SHP77 (cell line): ENCODE measurements at regions not wholly inside any gene's neighbourhood (a gene's known extent, or its start where the extent isn't known, plus 50 kb on each side); places are given as distances from the start of the nearest gene placed in this dataset.

Source experiments
- DNase-seq, 2 experiments: peaks; one replicate each; lab custom pipeline; 2025; lab: John Stamatoyannopoulos, UW

- DNase-seq, result no peak
These were observed 252.8 kb upstream of the PLET1 start for GRCh38 chr11:112513417-112513816.

GRCh38 chr11:112514011-112514740, 253.5 kb upstream of the PLET1 start:
- no peak for DNase-seq

DNA sequence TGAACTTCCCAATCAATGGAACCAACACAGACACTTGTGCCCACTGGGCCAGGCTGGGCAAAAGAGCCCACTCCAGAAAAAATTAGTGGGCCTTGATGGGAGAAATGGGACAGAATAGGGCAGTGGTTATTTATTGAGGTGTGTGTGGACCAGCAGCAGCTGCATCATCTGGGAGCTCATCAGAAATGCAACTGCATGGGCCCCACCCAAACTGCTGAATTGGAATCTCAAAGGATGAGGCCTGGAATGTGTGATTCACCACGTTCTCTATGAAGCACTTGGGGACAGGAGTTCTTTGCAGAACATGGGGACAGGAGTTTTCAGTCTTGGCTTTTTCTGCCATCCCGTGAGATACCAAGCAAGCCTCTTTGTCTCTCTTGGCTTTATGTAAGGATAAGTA, 255.6 kb upstream of the PLET1 start:
- DNase-seq, result no peak

DNA sequence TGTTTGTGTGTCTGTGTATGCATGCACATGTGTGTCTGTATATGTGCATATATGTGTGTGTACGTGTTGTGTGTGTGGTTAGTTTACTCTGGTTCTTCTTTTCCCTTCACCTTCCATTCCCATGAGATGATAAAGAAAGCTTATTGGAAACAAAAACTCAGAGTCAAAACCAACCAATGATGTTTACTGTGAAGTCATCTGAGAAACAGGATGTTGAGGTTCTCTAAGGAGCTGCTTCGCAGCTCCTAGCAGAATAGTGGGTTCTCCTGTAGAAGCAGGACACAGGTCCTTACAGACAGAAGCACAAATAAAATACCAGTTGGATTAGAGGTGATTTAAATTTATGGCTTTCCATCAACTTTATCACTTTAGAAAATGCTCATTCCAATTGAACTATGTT, 256.1 kb upstream of the PLET1 start:
- no peak for DNase-seq

GRCh38 chr11:112518371-112518770, 257.7 kb upstream of the PLET1 start:
- no peak for DNase-seq

- DNase-seq, result no peak
These were observed 259.1 kb upstream of the PLET1 start for GRCh38 chr11:112519751-112520150.

DNA sequence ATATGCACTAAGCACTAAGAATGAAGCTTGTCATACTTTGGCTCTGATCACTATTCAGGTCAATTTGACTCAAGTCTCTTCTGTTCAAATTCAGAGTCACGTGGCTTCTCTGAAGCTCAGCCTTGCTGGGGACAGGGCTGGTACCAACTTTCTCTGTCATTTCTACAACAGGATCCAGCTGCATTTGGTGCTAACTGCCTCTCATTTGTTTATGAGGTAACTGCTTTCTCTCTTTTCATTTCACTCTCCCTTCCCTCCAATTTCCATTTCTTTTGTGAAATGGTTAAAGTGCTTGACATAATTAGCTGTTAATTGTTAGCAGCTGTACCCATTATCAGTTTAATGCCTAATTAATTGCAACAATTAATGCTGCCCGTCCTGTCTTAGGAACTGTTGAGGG, 259.7 kb upstream of the PLET1 start:
- no peak for DNase-seq

DNA sequence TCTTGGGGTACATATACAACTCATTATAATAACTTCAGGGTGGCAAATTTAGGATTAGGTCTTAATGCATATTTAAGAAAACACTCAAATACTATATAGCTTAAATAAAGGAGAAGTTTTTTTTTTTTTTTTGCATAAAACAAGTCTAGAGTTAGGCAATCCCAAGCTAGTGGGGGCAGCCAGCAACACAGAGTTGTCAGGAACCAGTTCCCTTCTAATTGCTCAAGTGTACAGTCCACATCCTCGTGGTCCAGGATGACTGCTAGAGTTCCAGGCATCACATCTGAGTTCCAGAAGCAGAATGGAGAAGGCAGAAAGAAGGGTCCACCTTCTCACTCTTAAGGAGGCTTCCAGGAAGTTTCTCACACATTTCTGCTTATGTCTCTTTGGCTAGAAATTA, 261.9 kb upstream of the PLET1 start:
- no peak for DNase-seq

GRCh38 chr11:112523031-112523430, 262.4 kb upstream of the PLET1 start:
- no peak for DNase-seq

- no peak for DNase-seq
These were observed 262.8 kb upstream of the PLET1 start for GRCh38 chr11:112523477-112523876.

DNA sequence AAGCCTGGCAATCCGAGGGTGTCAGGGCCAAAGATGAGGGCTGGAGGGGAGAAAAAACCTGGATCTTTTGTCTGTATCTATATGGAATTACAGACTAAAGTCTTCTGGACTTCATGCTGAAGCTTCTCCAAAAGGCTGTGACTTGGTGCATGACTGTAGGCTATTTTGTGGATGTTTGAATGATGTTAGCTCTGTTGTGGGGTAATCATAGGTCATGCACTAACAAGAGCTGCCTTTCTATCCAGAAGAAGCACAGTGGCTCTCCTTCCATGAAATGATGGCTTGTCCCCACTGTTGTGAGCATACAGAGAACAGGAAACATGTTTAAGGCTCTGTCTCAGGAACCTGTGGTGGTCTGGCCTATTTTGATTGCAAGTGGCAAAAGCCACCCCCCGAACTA, 263.3 kb upstream of the PLET1 start:
- no peak for DNase-seq

- DNase-seq, result no peak
These were observed 264.1 kb upstream of the PLET1 start for GRCh38 chr11:112524798-112525197.

GRCh38 chr11:112525270-112525669, 264.6 kb upstream of the PLET1 start:
- DNase-seq, result no peak

- no peak for DNase-seq
These were observed 265.4 kb upstream of the PLET1 start for GRCh38 chr11:112525844-112526590.

DNA sequence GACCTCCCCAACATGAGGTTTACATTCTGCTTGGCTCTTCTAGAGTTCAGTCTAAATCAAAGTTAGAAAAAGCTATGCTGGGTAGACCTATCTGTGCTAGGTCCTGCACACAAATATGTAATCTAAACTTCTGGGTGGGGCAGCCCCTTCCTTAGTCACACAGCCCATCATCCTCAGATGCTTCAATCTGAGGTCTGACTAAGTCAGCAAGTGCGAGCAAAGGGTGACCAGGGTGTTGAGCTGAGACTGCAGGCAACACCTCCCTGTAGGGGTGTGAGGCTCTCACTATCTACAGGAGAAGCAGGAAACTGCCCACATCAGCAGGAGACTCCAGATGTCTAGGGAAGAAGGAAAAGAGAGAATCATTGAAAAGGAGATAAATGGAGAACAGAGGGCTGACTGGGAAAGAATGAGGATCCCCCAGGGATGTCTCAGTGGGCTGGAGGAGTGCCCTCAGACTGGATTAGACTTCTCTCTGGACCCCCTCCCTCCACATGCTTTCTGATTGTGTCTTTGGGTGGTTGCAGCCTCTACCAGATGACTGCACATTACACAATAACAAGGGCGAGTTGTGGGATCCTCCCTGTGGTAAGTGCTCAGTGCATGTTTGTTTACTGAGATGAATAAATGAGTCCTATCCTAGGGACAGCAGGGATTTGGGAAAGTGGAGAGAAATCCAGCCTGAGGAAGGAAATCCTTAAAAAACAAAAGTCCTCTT, 266.2 kb upstream of the PLET1 start:
- DNase-seq, result no peak

DNA sequence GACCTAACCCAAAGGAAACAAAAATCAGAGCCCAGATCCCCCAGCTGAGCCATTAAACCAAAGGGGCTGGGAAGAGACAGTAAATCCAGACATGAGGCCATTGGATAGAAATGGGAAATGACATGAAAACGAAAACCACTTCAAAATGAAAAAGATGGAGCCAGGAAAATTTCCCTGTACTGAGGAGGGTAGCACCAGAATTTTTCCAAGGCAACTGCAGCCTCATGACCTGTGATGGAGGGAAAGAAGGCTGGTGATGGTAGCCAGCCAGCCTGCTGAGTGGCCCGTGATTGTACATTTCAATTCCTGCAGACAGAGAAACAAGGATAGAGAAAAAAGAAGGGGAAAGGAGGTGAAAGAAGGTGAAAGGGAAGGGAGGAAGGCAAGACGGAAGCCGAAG, 268.4 kb upstream of the PLET1 start:
- DNase-seq, result no peak

- DNase-seq, result no peak
These were observed 271.8 kb upstream of the PLET1 start for GRCh38 chr11:112532506-112532905.

GRCh38 chr11:112533682-112534081, 273.0 kb upstream of the PLET1 start:
- no peak for DNase-seq

- DNase-seq, result no peak
These were observed 273.5 kb upstream of the PLET1 start for GRCh38 chr11:112534208-112534607.

- no peak for DNase-seq
These were observed 276.4 kb upstream of the PLET1 start for GRCh38 chr11:112537026-112537425.

DNA sequence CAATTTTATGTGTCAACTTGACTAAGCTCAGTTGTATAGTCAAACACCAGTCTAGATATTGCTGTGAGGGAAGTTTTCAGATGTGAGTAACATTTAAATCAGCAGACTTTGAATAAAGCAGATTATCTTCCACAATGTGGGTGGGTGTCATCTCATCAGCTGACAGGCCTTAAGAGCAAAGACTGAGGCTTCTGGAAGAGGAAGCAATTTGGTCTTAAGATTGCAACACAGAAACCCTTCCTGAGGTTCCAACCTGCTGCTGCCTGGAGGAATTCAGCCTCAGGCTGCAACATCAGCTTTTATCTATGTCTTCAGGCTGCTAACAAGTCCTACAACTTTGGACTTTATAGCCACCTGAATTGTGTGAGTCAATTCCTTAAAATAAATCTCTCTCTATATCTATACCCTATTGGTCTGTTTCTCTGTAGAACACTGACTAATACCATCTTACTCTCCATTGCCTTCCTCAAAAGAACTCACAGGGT, 277.2 kb upstream of the PLET1 start:
- no peak for DNase-seq

DNA sequence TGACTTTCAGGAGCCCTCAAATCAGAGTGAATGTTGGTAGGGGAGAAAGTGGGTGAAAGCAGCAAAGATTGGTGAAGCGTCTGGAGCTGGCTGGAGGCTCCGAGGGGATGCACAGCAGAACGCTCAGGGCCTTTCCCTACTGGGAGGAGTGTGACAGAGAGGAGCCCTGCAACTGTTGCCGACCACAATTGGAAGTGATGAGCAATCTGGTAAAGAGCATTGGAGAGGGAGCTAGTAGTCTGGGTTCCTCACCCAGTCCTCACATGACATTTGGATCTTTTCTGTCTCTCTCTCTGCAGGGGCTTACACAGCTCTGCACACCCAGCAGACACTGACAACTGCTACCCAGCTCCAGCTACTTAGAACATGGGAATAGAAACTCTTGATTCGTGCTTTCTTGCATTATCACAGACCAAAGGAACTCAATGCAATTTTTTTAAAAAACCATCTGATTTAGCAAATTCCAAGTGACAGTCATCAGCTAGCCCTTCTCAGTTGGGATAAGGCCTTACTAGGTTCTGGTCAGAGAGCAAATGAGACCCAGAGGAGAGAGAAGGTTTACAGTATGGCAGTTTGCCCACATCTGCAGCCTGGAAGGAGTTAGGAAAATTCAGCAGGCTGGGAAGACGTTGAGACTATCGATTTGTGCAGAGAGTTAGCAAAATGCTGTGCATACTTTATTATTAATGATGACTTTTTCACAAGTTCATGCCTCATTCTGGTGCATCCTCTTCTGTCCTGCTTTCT, 278.0 kb upstream of the PLET1 start:
- no peak for DNase-seq
